SU-DHL-6 (cell line): ENCODE measurements at regions not wholly inside any gene's neighbourhood (a gene's known extent, or its start where the extent isn't known, plus 50 kb on each side); places are given as distances from the start of the nearest gene placed in this dataset.
A peak's percentile ranks its signal among the peaks of the same experiment; 100 is the strongest.

Experiments used
- H2AFZ ChIP-seq: fragments of 200-600 bp; sonication (generic); 2 replicates; pipeline ENCODE4 v1.6.1; 2014; ENCODE audit warnings: low read depth, mild to moderate bottlenecking, moderate library complexity, mixed read lengths, antibody characterized with exemption, low read length; ENCODE audit not compliant: severe bottlenecking
- H3F3A ChIP-seq: fragments of 200-600 bp; shearing (Covaris generic); 2 replicates; pipeline ENCODE4 v1.6.0; 2016; ENCODE audit warnings: antibody characterized with exemption, mild to moderate bottlenecking; ENCODE audit not compliant: insufficient read depth
- H3K27ac ChIP-seq: fragments of 200-600 bp; sonication (generic); 2 replicates; pipeline ENCODE4 v1.5.1; 2016; ENCODE audit warnings: low read depth, mild to moderate bottlenecking, low read length, moderate library complexity, mixed read lengths
- H3K27me3 ChIP-seq: fragments of 200-600 bp; sonication (generic), shearing (Covaris generic); 2 replicates; pipeline ENCODE4 v1.6.0; 2014; ENCODE audit warnings: mild to moderate bottlenecking, low read length
- H3K36me3 ChIP-seq: fragments of 200-600 bp; sonication (generic); 2 replicates; pipeline ENCODE4 v1.6.1; 2014; ENCODE audit warnings: mild to moderate bottlenecking, low read length, mixed read lengths
- H3K4me2 ChIP-seq: fragments of 300-600, 200-600 bp; shearing (Covaris generic), sonication (generic); 2 replicates; pipeline ENCODE4 v1.6.0; 2014; ENCODE audit warnings: low read length, low read depth, mild to moderate bottlenecking; ENCODE audit not compliant: poor library complexity, severe bottlenecking
- H3K4me3 ChIP-seq: fragments of 200-600 bp; sonication (generic); 2 replicates; pipeline ENCODE4 v1.5.1; 2014; ENCODE audit warnings: antibody characterized with exemption, low read length, mild to moderate bottlenecking, mixed read lengths; ENCODE audit not compliant: insufficient read depth, poor library complexity, severe bottlenecking
- H3K79me2 ChIP-seq: fragments of 200-600 bp; sonication (generic); 2 replicates; pipeline ENCODE4 v1.6.1; 2014; ENCODE audit warnings: mild to moderate bottlenecking, low read length, moderate library complexity; ENCODE audit not compliant: insufficient read depth
- H3K9ac ChIP-seq: fragments of 200-600 bp; sonication (generic); 2 replicates; pipeline ENCODE4 v1.7.0; 2014; ENCODE audit warnings: mild to moderate bottlenecking, low read length
- H3K9me2 ChIP-seq: fragments of 200-600 bp; sonication (generic); replicated peaks from 2 replicates; pipeline ENCODE4 v1.6.1; 2014; ENCODE audit warnings: low read length; ENCODE audit not compliant: insufficient read depth
- H3K9me3 ChIP-seq: fragments of 200-600 bp; sonication (generic); 2 replicates; pipeline ENCODE4 v1.6.1; 2014; ENCODE audit warnings: low read length, mixed read lengths; ENCODE audit not compliant: insufficient read depth
- H4K20me1 ChIP-seq: fragments of 200-600 bp; sonication (generic); 2 replicates; pipeline ENCODE4 v1.6.1; 2014; ENCODE audit warnings: low read depth, mild to moderate bottlenecking, antibody characterized with exemption, low read length, moderate library complexity, mixed read lengths
- CTCF ChIP-seq: fragments of 200-600 bp; sonication (generic); IDR thresholded peaks from one replicate; pipeline ENCODE4 v1.5.1; 2017; ENCODE audit warnings: antibody characterized with exemption, mild to moderate bottlenecking, low read length, moderate library complexity; ENCODE audit not compliant: insufficient read depth, poor library complexity, severe bottlenecking
- EZH2phosphoT487 ChIP-seq: fragments of 200-600 bp; sonication (generic), shearing (Covaris generic); conservative IDR thresholded peaks from 2 replicates; pipeline ENCODE4 v1.6.1; 2018; ENCODE audit warnings: mild to moderate bottlenecking, antibody characterized with exemption, low read length, moderate library complexity, mixed read lengths

GRCh38 chrX:87236830-87237440 is 280.7 kb upstream of the KLHL4 start:
- Histone ChIP-seq H3K4me3 (no peak overlapping the region), H4K20me1 (no peaks in the 10 kb centered on the region)
- TF ChIP-seq EZH2phosphoT487 (no peak), CTCF (no peak)

DNA sequence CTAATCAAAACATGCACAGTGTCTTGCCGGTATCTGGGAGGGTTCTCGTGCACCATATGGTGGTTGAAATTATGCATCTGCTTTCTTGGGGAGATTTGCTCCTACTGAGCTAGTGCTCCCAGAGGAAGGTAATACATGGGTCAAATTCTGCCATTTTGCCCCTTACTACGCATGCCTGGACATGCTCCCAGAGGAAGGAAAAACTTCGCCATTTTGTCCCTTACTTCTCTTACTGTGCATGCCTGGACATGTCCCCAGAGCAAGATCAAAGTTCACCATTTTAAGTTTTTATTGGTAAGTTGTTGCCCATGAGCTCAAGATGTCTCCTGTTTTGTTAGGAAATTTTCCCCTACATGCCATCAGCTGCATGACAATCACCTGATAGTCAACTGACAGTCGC is 252.1 kb upstream of the KLHL4 start:
- no peak overlapping the region for H3K9ac ChIP-seq
- H3K36me3 ChIP-seq = no peaks in the 10 kb centered on the region
- no peak for TF ChIP-seq EZH2phosphoT487
- no peaks in the 10 kb centered on the region for H3K79me2 ChIP-seq
- no peak overlapping the region for H2AFZ ChIP-seq
- no peak overlapping the region for H3K4me2 ChIP-seq
- H3K4me3 ChIP-seq = no peak overlapping the region
- H3K27me3 ChIP-seq = no peaks in the 10 kb centered on the region
- no peaks in the 10 kb centered on the region for H3F3A ChIP-seq
- H3K9me2 ChIP-seq = no peaks in the 10 kb centered on the region
- no peaks in the 10 kb centered on the region for H4K20me1 ChIP-seq
- H3K27ac ChIP-seq = no peak overlapping the region
- no peaks in the 10 kb centered on the region for H3K9me3 ChIP-seq

More at GRCh38 chrX:87236830-87237440, 280.7 kb upstream of the KLHL4 start:
- Histone ChIP-seq H3K4me2 (no peak overlapping the region), H3K36me3 (no peaks in the 10 kb centered on the region), H3K9ac (no peak overlapping the region), H3K9me3 (no peaks in the 10 kb centered on the region), H2AFZ (no peak overlapping the region), H3K79me2 (no peaks in the 10 kb centered on the region), H3K27ac (no peak overlapping the region), H3F3A (no peaks in the 10 kb centered on the region), H3K9me2 (no peaks in the 10 kb centered on the region), H3K27me3 (no peaks in the 10 kb centered on the region)

GRCh38 chrX:87272491-87272890 is 245.1 kb upstream of the KLHL4 start:
- TF ChIP-seq EZH2phosphoT487 (no peak), CTCF (no peak)

DNA sequence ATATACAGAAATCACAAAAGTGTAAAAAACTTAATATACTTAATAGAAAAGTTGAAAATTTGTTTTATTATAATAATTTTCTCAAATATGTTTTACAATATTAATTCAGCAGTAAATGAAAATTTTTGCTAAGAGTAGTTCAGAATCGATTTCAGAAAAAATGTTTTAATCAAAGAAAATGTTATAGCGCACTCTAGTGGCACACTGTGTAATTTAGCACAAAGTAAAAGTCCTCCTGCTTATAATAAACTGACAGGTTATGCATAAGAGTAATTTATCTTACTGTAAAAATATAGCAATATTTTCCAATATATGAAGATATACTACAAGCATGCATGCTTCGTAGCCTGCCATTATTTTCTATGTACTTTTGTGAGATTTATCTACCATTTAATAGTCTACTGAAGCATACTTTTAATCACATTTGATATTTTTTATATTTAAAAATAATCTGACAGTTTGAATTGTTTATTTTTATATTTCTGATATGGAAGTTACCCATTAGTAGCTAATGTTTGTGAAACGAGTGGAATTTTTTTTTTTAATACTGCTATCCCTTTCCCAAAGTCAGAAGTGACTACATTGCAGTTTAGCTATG is 217.9 kb upstream of the KLHL4 start:
- no peak for TF ChIP-seq EZH2phosphoT487
- peak; percentile 19 for TF ChIP-seq CTCF
- Histone ChIP-seq H3K27ac (no peak overlapping the region), H3K27me3 (no peaks in the 10 kb centered on the region), H3K9me2 (no peaks in the 10 kb centered on the region), H2AFZ (no peak overlapping the region), H4K20me1 (no peaks in the 10 kb centered on the region), H3K9ac (no peak overlapping the region), H3F3A (no peaks in the 10 kb centered on the region), H3K36me3 (no peaks in the 10 kb centered on the region), H3K4me3 (no peak overlapping the region), H3K79me2 (no peaks in the 10 kb centered on the region), H3K9me3 (no peaks in the 10 kb centered on the region), H3K4me2 (no peak overlapping the region)

More at GRCh38 chrX:87272491-87272890, 245.1 kb upstream of the KLHL4 start:
- Histone ChIP-seq H3K27ac (no peak overlapping the region), H3K9me3 (no peaks in the 10 kb centered on the region), H3K9ac (no peak overlapping the region), H2AFZ (no peak overlapping the region), H3K4me3 (no peak overlapping the region), H3F3A (no peaks in the 10 kb centered on the region), H3K4me2 (no peak overlapping the region), H3K79me2 (no peaks in the 10 kb centered on the region), H3K27me3 (no peaks in the 10 kb centered on the region), H3K36me3 (no peaks in the 10 kb centered on the region), H4K20me1 (no peaks in the 10 kb centered on the region), H3K9me2 (no peaks in the 10 kb centered on the region)
